Memory B cell (primary cell): ENCODE measurements at regions not wholly inside any gene's neighbourhood (a gene's known extent, or its start where the extent isn't known, plus 50 kb on each side); places are given as distances from the start of the nearest gene placed in this dataset.
A peak's percentile ranks its signal among the peaks of the same experiment; 100 is the strongest.

Source experiments
- ATAC-seq: fragments of 150-1000 bp; cut with Tn5 transposase; 2 replicates; pipeline ENCODE4 v1.10.0; 2021; ENCODE audit warnings: low read depth, mild to moderate bottlenecking, moderate library complexity
- DNase-seq, 2 donors: peaks; one replicate each; pipeline ENCODE4 v3.0.0; 2022; ENCODE audit warnings: low spot score in 2 of 2
- H3K27ac Mint-ChIP-seq: one replicate; pipeline ENCODE4 v1.8.0; 2022; ENCODE audit warnings: mild to moderate bottlenecking, moderate library complexity, mixed read lengths
- H3K27me3 Mint-ChIP-seq: one replicate; pipeline ENCODE4 v1.8.0; 2022; ENCODE audit warnings: mixed read lengths
- H3K36me3 Mint-ChIP-seq: one replicate; pipeline ENCODE4 v1.8.0; 2022; ENCODE audit warnings: mild to moderate bottlenecking, mixed read lengths
- H3K4me1 Mint-ChIP-seq: one replicate; pipeline ENCODE4 v1.8.0; 2022; ENCODE audit warnings: mixed read lengths
- H3K4me3 Mint-ChIP-seq: one replicate; pipeline ENCODE4 v1.8.0; 2022; ENCODE audit warnings: mild to moderate bottlenecking, moderate library complexity, mixed read lengths
- H3K9me3 Mint-ChIP-seq: one replicate; pipeline ENCODE4 v1.8.0; 2022; ENCODE audit warnings: mixed read lengths

DNA sequence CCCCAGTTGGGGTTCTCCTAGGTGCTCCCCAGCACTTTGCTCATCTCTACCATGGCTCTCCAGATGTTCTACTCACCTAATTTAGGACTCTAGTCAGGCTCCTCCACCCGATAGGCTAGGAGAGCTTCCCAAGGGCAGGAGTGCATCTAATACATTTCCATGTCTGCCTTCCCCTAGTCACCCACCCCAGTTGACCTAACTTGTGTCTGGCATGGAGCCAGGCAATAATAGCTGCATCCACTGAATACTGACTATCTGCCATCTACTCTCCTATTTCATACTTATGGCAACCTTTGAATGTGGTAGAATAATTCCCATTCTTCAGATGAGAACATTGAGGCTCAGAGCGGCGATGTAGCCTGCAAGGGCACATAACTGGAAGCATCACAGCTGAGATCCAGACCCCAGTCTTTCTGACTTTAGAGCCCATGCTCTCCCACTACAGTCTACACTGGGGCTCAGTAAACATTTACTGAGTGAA, 71.8 kb upstream of the YWHAQ start:
- H3K9me3 Mint-ChIP-seq: peaks cover 3% of the 10 kb centered on the region
- no peaks in the 10 kb centered on the region for H3K36me3 Mint-ChIP-seq
- DNase-seq (no peak), ATAC-seq (no peak)
- H3K4me3 Mint-ChIP-seq: no peak overlapping the region
- H3K27ac Mint-ChIP-seq: no peak overlapping the region
- peaks cover 14% of the 10 kb centered on the region for H3K27me3 Mint-ChIP-seq
- H3K4me1 Mint-ChIP-seq: peaks cover 12% of the 10 kb centered on the region

DNA sequence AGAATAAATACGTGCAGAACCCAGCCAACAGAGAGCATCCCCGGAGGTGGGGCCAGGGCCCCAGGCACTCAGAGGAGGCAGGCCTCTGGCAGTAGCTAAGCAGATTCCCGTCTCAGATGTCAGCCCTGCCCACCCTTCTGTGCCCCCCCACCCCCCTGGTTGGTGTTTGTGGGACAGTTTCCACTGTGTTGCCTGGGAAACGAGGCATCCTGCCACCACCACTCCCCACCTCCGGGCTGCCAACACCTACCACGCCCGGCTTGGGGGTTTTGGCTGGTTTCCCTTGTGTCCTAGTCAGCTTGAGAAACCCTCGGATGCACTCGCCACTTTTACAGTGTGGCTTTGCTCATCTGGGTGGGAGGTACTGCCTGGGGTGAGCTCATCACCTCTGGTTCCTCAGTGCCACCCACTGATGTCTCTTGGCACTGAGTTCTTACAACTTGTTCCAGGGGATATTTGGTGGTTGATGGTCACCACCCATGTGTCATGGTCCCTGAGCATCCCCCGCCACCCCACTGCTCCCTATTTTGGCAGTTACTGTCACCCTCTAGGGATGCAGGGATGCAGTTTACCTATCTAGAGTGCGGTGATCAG, 72.4 kb upstream of the YWHAQ start:
- H3K4me3 Mint-ChIP-seq: no peak overlapping the region
- ATAC-seq: no peak
- peaks cover 3% of the 10 kb centered on the region for H3K9me3 Mint-ChIP-seq
- no peaks in the 10 kb centered on the region for H3K36me3 Mint-ChIP-seq
- peaks cover 8% of the 10 kb centered on the region for H3K4me1 Mint-ChIP-seq
- H3K27me3 Mint-ChIP-seq: peaks cover 9% of the 10 kb centered on the region
- no peak for DNase-seq
- H3K27ac Mint-ChIP-seq: no peak overlapping the region

DNA sequence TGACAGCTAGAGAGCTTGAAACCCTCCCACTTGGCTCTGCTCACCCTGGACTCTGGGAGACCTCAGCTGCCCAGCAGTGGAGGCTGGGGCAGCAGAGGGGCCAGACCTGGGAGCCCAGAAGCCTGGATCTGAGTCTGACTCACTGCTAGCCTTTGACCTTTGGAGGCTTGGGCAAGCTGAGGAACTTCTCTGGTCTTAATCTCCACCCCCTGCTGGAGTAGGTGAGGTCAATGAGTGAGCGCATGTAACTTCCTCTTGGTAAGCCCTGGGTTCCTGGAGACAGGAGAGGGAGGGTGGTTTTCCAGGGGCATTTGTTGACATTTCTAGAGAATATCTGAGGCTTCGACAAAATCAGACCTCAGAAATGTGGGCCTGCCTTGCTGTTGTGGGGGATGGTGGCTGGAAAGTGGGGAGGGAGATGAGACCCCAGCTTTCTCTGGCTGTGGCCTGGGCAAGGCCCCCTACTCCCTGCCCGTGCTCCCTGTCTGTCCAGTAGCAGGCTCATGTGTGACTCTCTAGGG, 73.0 kb upstream of the YWHAQ start:
- Mint-ChIP-seq H3K4me3 (no peak overlapping the region), H3K36me3 (no peaks in the 10 kb centered on the region), H3K4me1 (peaks cover 8% of the 10 kb centered on the region), H3K27me3 (peaks cover 9% of the 10 kb centered on the region), H3K9me3 (peaks cover 3% of the 10 kb centered on the region), H3K27ac (no peak overlapping the region)
- ATAC-seq (no peak), DNase-seq (no peak)

DNA sequence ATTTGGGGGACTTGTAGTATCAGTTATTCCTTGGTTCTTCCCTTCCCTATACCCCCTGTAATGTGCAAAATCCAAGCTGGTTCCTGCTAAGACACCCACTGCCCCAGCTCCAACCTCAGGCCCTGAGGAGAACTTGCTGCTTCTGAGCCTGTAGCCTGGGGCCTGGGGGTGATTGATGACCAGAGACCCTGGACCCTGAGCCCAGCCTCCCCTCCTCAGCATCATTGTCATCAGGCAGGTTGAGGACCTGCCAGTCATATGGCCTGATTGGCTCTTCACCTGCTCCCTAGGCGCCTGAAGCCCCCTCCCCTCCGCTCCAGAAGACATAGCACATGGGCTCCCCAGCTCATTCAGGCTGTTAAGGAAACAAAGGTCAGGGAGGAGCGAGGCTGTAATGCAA, 73.8 kb upstream of the YWHAQ start:
- peaks cover 3% of the 10 kb centered on the region for H3K9me3 Mint-ChIP-seq
- no peak overlapping the region for H3K4me3 Mint-ChIP-seq
- no peak for DNase-seq
- peaks cover 9% of the 10 kb centered on the region for H3K27me3 Mint-ChIP-seq
- H3K4me1 Mint-ChIP-seq: peaks cover 8% of the 10 kb centered on the region
- ATAC-seq: no peak
- no peaks in the 10 kb centered on the region for H3K36me3 Mint-ChIP-seq
- no peak overlapping the region for H3K27ac Mint-ChIP-seq

DNA sequence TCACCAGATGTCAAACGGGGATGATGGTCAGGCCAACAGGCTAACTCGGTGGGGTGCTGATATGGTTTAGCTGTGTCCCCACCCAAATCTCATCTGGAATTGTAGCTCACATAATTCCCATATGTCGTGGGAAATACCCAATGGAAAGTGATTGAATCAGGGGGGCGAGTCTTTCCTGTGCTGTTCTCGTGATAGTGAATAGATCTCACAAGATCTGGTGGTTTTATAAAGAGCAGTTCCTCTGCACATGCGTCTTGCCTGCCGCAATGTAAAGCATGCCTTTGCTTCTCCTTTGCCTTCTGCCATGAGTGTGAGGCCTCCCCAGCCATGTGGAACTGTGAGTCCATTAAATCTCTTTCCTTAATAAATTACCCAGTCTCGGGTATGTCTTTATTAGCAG, 74.4 kb upstream of the YWHAQ start:
- Mint-ChIP-seq H3K27ac (no peak overlapping the region), H3K36me3 (no peaks in the 10 kb centered on the region), H3K27me3 (peaks cover 9% of the 10 kb centered on the region), H3K9me3 (peaks cover 3% of the 10 kb centered on the region), H3K4me3 (no peak overlapping the region), H3K4me1 (peaks cover 4% of the 10 kb centered on the region)
- ATAC-seq (no peak), DNase-seq (no peak)

DNA sequence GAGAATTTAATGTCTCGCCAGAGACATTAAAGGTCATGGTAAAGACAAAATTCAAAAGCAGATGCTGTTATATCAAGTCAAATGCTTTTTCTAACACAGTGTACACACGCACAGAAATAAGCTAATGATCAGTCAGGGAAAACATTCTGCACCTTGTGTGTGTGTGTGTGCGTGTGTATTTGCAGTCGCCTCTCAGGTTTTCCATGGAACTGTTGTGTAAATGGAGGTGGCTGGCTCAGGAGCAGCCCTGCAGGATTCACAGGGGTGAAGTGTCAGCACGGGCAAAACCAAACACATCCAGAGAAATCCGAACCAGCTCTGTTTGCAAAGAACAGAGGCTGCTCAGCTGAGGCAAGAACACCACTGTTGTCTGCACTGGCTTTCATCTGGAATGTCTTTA, 76.2 kb upstream of the YWHAQ start:
- DNase-seq (no peak), ATAC-seq (no peak)
- H3K9me3 Mint-ChIP-seq: peaks cover 3% of the 10 kb centered on the region
- H3K4me1 Mint-ChIP-seq: peaks cover 2% of the 10 kb centered on the region
- peaks cover 9% of the 10 kb centered on the region for H3K27me3 Mint-ChIP-seq
- no peak overlapping the region for H3K27ac Mint-ChIP-seq
- H3K4me3 Mint-ChIP-seq: no peak overlapping the region
- H3K36me3 Mint-ChIP-seq: no peaks in the 10 kb centered on the region

DNA sequence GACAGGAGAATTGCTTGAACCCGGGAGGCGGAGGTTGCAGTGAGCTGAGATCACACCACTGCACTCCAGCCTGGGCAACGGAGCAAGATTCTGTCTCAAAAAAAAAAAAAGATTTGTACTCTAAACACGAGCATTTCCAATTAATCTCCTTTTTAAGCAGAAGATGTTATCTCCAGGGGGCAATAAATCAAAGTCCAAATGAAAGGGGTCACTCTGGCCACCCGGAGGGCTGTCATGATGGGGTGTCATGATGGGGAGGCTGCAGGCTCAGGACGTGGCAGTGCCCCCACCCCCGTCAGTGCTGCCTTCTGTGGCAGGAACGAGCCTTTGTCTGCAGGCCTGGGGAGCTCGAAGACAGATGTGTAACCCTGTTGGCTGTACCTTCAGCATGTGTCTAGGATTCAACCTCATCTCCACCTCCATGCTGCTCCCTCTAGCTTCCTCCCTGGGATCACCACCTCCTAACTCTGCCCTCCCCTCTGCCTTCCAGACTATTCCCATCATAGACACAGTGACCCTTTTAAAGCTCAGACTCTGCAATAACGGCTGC, 76.9 kb upstream of the YWHAQ start:
- H3K27me3 Mint-ChIP-seq: peaks cover 3% of the 10 kb centered on the region
- H3K27ac Mint-ChIP-seq: no peak overlapping the region
- no peak for ATAC-seq
- H3K36me3 Mint-ChIP-seq: no peaks in the 10 kb centered on the region
- no peak overlapping the region for H3K4me3 Mint-ChIP-seq
- H3K4me1 Mint-ChIP-seq: peaks cover 2% of the 10 kb centered on the region
- H3K9me3 Mint-ChIP-seq: no peaks in the 10 kb centered on the region
- DNase-seq: no peak

DNA sequence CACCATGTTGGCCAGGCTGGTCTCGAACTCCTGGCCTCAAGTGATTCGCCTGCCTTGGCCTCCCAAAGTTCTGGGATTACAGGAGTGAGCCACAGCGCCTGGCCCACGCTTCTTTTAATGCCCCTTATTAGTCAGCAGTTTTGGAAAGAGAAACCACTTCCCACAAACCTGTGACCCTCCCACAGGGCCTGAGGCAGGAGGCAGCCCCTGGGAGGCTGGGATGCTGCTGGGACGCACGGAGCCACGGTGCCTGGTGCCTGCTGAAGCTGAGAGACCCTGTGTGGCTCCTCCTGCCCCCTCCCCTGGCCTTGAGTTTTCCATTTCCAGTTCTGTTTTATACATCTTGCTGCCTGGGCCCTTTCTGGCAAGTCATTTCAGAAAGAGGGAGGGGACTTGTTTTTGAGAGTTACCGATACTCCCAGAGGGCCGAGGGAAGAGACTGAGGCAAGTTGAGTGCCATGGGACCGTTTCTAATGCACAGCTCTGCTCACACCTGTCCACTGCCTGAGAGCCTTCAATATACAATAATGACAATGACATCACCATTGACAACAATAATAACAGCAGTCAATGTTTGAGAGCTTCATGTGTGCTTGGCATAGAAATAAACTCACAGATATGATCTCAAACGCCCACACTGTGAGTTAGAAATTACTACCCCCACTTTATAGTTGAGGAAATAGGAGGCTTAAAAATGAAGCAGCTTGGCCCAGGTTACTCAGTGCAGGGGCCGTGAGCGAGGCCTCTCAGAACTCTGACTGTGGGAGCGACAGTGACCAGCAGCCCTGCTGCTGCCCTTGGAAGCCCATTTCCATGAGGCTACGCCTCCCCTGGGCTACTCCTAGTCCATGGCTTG, 78.1 kb upstream of the YWHAQ start:
- Mint-ChIP-seq H3K4me1 (peaks cover 2% of the 10 kb centered on the region), H3K9me3 (no peaks in the 10 kb centered on the region), H3K4me3 (no peak overlapping the region), H3K36me3 (no peaks in the 10 kb centered on the region), H3K27ac (no peak overlapping the region), H3K27me3 (peaks cover 3% of the 10 kb centered on the region)
- ATAC-seq: no peak
- DNase-seq: no peak

DNA sequence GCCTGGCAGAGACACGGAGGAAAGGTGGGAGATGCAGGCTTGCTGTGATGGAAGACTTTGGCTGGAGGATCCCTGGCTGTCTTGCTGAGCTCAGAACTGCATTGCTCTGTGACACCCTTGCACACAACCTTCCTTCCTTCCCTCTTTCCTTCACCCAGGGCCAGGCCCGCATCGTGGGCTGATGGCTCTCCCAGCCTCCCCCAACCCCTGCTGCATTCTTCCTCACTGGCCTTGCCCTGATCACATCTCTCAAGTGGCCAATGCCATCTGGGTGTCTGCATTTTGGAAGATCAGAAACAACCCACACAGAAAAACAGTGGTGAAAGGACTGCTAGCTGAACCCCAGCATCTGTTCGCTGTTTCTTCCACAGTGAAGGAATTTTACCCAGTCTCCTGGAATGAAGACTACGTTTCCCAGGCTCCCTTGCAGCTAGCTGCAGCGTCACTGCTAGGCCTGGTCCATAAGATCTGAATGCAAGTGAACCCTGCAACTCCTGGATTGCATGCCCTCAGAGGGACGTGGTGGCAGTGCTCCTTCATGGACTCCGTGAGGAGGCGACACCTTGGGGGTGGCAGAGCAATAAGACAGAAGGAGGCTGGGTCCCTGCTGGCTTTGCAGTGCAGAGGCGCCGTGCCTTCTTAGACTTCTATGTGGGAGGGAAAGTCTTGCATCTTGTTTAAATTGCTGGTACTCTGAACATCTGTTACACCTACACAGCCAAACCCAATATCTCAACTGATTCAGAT, 78.9 kb upstream of the YWHAQ start:
- peaks cover 2% of the 10 kb centered on the region for H3K4me1 Mint-ChIP-seq
- DNase-seq: no peak
- no peak overlapping the region for H3K4me3 Mint-ChIP-seq
- no peak for ATAC-seq
- H3K27ac Mint-ChIP-seq: no peak overlapping the region
- no peaks in the 10 kb centered on the region for H3K36me3 Mint-ChIP-seq
- peaks cover 3% of the 10 kb centered on the region for H3K27me3 Mint-ChIP-seq
- H3K9me3 Mint-ChIP-seq: no peaks in the 10 kb centered on the region

DNA sequence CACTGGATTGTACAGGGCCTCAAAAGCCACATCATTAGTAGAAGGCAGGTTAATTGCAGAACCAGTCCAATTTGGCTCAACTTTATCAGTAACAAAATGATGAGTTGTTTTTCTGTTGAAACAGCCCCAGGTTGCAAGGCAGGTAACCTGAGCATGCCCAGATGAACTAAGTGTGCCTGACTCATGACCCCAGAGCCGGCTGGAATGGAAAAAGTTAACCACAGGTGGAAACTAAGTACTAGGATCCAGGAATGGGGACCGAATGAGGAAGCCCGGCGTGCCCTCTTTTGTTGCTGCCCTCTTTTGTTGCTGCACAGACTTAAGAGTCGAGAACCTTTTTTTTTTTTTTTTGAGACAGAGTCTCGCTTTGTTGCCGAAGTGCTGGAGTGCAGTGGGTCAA, 79.5 kb upstream of the YWHAQ start:
- Mint-ChIP-seq H3K4me1 (peaks cover 2% of the 10 kb centered on the region), H3K9me3 (no peaks in the 10 kb centered on the region), H3K27me3 (peaks cover 3% of the 10 kb centered on the region), H3K36me3 (no peaks in the 10 kb centered on the region), H3K4me3 (no peak overlapping the region), H3K27ac (no peak overlapping the region)
- DNase-seq (no peak), ATAC-seq (no peak)

DNA sequence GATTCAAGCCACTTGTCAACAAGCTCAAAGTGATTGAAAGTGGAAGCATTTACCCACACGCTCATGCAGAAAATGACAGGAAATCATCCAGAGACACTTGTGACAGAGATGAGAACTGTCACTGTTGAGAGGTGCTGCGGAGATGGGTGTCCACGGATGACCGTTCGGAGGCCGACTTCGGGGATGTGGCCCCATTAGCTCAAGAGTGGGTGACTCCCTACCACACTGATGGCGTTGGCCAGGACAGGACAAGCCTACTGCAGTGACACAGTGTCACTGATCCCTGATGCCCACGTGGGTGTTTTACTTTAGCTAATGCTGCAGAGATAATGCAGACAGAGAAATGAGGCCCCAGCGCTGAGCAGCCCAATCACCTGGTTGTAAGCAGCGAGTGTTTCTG, 81.5 kb upstream of the YWHAQ start:
- DNase-seq (no peak), ATAC-seq (peak; percentile 24)
- Mint-ChIP-seq H3K27ac (no peak overlapping the region), H3K36me3 (no peaks in the 10 kb centered on the region), H3K27me3 (peaks cover 3% of the 10 kb centered on the region), H3K4me3 (no peak overlapping the region), H3K9me3 (no peaks in the 10 kb centered on the region), H3K4me1 (peaks cover 2% of the 10 kb centered on the region)

DNA sequence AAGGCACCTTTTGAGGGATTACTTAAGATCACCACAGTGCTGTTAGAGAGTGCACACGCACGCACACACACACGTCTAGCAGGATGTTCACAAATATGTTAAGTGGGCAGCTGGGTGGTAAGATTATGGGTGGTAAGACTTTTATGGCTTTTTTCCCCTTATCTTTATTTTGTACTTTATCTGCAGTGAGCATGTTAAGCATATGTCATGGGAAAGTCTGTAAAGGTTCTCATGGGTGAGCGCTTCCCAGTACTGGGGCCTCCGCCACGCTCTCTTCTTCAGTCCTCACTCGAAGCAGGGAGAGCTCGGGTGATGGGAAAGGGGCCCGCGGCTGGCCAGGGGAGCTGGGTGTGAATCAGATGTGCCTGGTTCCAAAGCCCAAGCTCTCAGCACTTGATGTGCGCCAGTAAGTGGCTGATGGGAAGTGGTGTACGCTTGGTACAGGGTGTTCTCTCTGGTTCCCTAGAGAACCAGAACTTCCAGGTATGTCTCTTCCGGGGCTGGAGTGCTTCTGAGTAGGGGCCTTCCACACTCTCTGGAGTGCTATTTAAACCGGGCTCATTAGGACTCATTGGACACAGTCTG, 83.9 kb upstream of the YWHAQ start:
- Mint-ChIP-seq H3K36me3 (no peaks in the 10 kb centered on the region), H3K27me3 (peaks cover 3% of the 10 kb centered on the region), H3K4me3 (no peak overlapping the region), H3K27ac (no peak overlapping the region), H3K9me3 (no peaks in the 10 kb centered on the region), H3K4me1 (no peaks in the 10 kb centered on the region)
- no peak for ATAC-seq
- DNase-seq: no peak

DNA sequence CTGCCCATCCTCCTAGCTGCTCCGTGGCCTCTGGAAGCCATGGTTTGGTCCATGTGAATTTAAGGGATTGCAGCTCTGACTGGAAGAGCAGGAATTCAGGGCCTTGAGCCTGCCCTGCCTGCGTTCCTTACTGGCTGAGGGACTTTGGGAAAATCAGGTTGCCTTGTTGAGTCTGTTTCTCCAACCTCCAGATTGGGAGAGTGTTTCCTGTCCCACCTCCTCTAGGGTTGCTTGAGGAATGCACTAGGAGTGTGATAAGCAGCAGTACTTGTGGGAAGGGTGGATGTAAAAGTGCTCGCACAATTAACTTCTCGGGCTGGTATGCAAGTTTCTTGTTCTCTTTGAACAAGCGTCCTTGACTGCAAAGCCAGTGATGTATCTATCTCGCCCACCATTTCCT, 84.4 kb upstream of the YWHAQ start:
- no peak overlapping the region for H3K4me3 Mint-ChIP-seq
- H3K4me1 Mint-ChIP-seq: no peaks in the 10 kb centered on the region
- peaks cover 3% of the 10 kb centered on the region for H3K27me3 Mint-ChIP-seq
- no peak overlapping the region for H3K27ac Mint-ChIP-seq
- DNase-seq (no peak), ATAC-seq (no peak)
- H3K9me3 Mint-ChIP-seq: no peaks in the 10 kb centered on the region
- no peaks in the 10 kb centered on the region for H3K36me3 Mint-ChIP-seq
